ENCODE measurements at regions not wholly inside any gene's neighbourhood (a gene's known extent, or its start where the extent isn't known, plus 50 kb on each side); places are given as distances from the start of the nearest gene placed in this dataset.

- Mint-ChIP-seq H3K4me1 (ENCODE audit: unreplicated experiment) (peaks cover 48% of the 10 kb centered on the region), H3K4me3 (ENCODE audit: unreplicated experiment) (no peak overlapping the region), H3K27ac (ENCODE audit: unreplicated experiment) (peak overlapping the region; percentile 77), H3K27me3 (ENCODE audit: unreplicated experiment) (no peaks in the 10 kb centered on the region), H3K9me3 (ENCODE audit: unreplicated experiment) (no peaks in the 10 kb centered on the region), H3K36me3 (ENCODE audit: unreplicated experiment) (no peaks in the 10 kb centered on the region)
- DNase-seq (ENCODE audit: extremely low spot score, unreplicated experiment), result no peak
- TF ChIP-seq, protein P1, sequence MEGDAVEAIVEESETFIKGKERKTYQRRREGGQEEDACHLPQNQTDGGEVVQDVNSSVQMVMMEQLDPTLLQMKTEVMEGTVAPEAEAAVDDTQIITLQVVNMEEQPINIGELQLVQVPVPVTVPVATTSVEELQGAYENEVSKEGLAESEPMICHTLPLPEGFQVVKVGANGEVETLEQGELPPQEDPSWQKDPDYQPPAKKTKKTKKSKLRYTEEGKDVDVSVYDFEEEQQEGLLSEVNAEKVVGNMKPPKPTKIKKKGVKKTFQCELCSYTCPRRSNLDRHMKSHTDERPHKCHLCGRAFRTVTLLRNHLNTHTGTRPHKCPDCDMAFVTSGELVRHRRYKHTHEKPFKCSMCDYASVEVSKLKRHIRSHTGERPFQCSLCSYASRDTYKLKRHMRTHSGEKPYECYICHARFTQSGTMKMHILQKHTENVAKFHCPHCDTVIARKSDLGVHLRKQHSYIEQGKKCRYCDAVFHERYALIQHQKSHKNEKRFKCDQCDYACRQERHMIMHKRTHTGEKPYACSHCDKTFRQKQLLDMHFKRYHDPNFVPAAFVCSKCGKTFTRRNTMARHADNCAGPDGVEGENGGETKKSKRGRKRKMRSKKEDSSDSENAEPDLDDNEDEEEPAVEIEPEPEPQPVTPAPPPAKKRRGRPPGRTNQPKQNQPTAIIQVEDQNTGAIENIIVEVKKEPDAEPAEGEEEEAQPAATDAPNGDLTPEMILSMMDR (IDR thresholded peaks at IDR 0.05), result no peak
Observed at GRCh38 chr6:91083211-91083610, 496.3 kb upstream of the MAP3K7 start.

- Mint-ChIP-seq H3K4me1 (ENCODE audit: unreplicated experiment) (peaks cover 56% of the 10 kb centered on the region), H3K36me3 (ENCODE audit: unreplicated experiment) (no peaks in the 10 kb centered on the region), H3K27me3 (ENCODE audit: unreplicated experiment) (no peaks in the 10 kb centered on the region), H3K4me3 (ENCODE audit: unreplicated experiment) (no peak overlapping the region), H3K9me3 (ENCODE audit: unreplicated experiment) (no peaks in the 10 kb centered on the region), H3K27ac (ENCODE audit: unreplicated experiment) (peak overlapping the region; percentile 77)
- TF ChIP-seq, protein P1 (IDR thresholded peaks at IDR 0.05), result no peak
- DNase-seq (ENCODE audit: extremely low spot score, unreplicated experiment), result no peak
Observed at GRCh38 chr6:91082311-91082832, 495.5 kb upstream of the MAP3K7 start.

GRCh38 chr6:91081452-91082067, 494.7 kb upstream of the MAP3K7 start:
- TF ChIP-seq, protein P1 (IDR thresholded peaks at IDR 0.05), result peak; percentile 85
- Mint-ChIP-seq H3K36me3 (ENCODE audit: unreplicated experiment) (no peaks in the 10 kb centered on the region), H3K27ac (ENCODE audit: unreplicated experiment) (peak overlapping the region; percentile 77), H3K27me3 (ENCODE audit: unreplicated experiment) (no peaks in the 10 kb centered on the region), H3K4me3 (ENCODE audit: unreplicated experiment) (no peak overlapping the region), H3K4me1 (ENCODE audit: unreplicated experiment) (peaks cover 61% of the 10 kb centered on the region), H3K9me3 (ENCODE audit: unreplicated experiment) (no peaks in the 10 kb centered on the region)
- no peak for DNase-seq (ENCODE audit: extremely low spot score, unreplicated experiment)

DNA sequence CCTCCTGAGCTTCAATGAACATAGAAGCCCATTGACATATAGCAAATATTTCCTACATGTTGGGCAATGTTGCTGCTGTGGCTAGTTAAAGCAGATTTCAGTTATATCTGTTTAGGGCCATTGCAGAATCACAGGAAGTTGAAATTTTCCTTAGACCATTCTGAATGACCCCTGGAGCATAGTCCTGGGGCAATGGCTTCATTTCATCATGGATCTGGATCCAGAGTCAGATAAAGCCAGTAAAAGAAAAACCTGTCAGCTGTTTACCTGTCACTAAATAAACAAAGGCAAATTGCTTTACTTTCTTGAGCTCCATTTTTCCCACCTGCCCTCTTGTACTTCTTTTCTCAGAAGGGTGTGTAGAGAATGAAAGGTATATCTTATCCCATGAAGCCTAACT, 494.0 kb upstream of the MAP3K7 start:
- no peak overlapping the region for H3K27ac Mint-ChIP-seq (ENCODE audit: unreplicated experiment)
- H3K4me1 Mint-ChIP-seq (ENCODE audit: unreplicated experiment), result peaks cover 67% of the 10 kb centered on the region

GRCh38 chr6:91079969-91080368, 493.1 kb upstream of the MAP3K7 start:
- no peak for DNase-seq (ENCODE audit: extremely low spot score, unreplicated experiment)
- no peak overlapping the region for H3K27ac Mint-ChIP-seq (ENCODE audit: unreplicated experiment)
- no peaks in the 10 kb centered on the region for H3K9me3 Mint-ChIP-seq (ENCODE audit: unreplicated experiment)
- no peak overlapping the region for H3K4me3 Mint-ChIP-seq (ENCODE audit: unreplicated experiment)
- peaks cover 71% of the 10 kb centered on the region for H3K4me1 Mint-ChIP-seq (ENCODE audit: unreplicated experiment)
- H3K27me3 Mint-ChIP-seq (ENCODE audit: unreplicated experiment), result no peaks in the 10 kb centered on the region
- TF ChIP-seq, protein P1 (IDR thresholded peaks at IDR 0.05), result peak; percentile 12
- H3K36me3 Mint-ChIP-seq (ENCODE audit: unreplicated experiment), result no peaks in the 10 kb centered on the region

More for the DNA sequence above, 494.0 kb upstream of the MAP3K7 start:
- TF ChIP-seq, protein P1 (IDR thresholded peaks at IDR 0.05), result no peak
- H3K4me3 Mint-ChIP-seq (ENCODE audit: unreplicated experiment), result no peak overlapping the region
- no peak for DNase-seq (ENCODE audit: extremely low spot score, unreplicated experiment)
- H3K9me3 Mint-ChIP-seq (ENCODE audit: unreplicated experiment), result no peaks in the 10 kb centered on the region
- H3K27me3 Mint-ChIP-seq (ENCODE audit: unreplicated experiment), result no peaks in the 10 kb centered on the region
- H3K36me3 Mint-ChIP-seq (ENCODE audit: unreplicated experiment), result no peaks in the 10 kb centered on the region

Measured in osteocyte (in vitro differentiated cells).